GM20000 (cell line): ENCODE measurements at regions not wholly inside any gene's neighbourhood (a gene's known extent, or its start where the extent isn't known, plus 50 kb on each side); places are given as distances from the start of the nearest gene placed in this dataset.

ENCODE experiments used
- DNase-seq: peaks from one replicate; pipeline ENCODE4 v3.0.0; 2012; ENCODE audit warnings: low spot score
- CTCF ChIP-seq: IDR thresholded peaks from 2 replicates; pipeline ENCODE4 v1.5.1; 2012; ENCODE audit warnings: mild to moderate bottlenecking, control low read depth; ENCODE audit errors: extremely low read depth, missing control alignments

GRCh38 chr14:29102266-29102665 is 335.7 kb downstream of the FOXG1 start:
- TF ChIP-seq CTCF: no peak
- DNase-seq: no peak

GRCh38 chr14:29102996-29103395 is 336.4 kb downstream of the FOXG1 start:
- TF ChIP-seq CTCF: no peak
- no peak for DNase-seq

- TF ChIP-seq CTCF: no peak
- no peak for DNase-seq
Measured at GRCh38 chr14:29108908-29109307, 342.3 kb downstream of the FOXG1 start.

GRCh38 chr14:29109589-29109988 is 343.0 kb downstream of the FOXG1 start:
- TF ChIP-seq CTCF: no peak
- no peak for DNase-seq

- no peak for DNase-seq
- TF ChIP-seq CTCF: no peak
Measured at GRCh38 chr14:29111554-29111953, 345.0 kb downstream of the FOXG1 start.

- no peak for DNase-seq
- TF ChIP-seq CTCF: no peak
Measured at GRCh38 chr14:29123017-29123416, 356.4 kb downstream of the FOXG1 start.

GRCh38 chr14:29126361-29126760 is 359.8 kb downstream of the FOXG1 start:
- no peak for DNase-seq
- no peak for TF ChIP-seq CTCF
